ENCODE measurements at regions not wholly inside any gene's neighbourhood (a gene's known extent, or its start where the extent isn't known, plus 50 kb on each side); places are given as distances from the start of the nearest gene placed in this dataset.

DNA sequence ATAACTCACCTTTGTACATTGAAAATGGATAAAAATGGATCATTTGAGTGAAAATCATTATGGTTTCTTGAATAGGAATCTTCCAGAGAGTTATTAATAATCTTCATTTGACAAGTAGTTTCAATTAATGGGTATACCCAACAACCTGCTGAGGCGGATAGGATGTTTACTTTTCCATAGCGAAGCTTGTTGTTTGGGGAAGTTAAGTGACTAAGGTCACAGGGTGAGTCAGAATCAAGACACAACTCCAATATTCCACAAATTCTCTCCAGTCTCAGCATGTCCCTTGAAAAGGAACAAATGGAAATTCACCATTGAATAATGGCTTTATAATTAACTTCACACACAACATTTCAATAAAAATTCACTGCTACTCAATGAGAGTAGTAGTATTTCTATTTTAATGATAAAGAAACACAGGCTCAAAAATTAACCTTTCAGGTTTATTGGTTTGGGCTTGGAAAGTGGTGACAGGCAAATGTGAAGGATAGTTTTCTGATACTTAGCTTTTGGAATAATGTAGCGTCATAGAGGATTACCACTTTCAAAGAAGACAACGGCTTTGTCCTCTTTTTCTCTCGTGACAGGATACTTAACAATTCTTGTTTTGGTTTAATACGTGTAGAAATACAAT is 211.3 kb downstream of the GPD2 start:
- Histone ChIP-seq H3K4me3 (ENCODE audit: low read depth, low read length) (no peak overlapping the region), H3K36me3 (ENCODE audit: control insufficient read depth, insufficient read depth, low read length) (no peaks in the 10 kb centered on the region), H3K4me1 (ENCODE audit: control insufficient read depth, insufficient read depth, low read length) (no peaks in the 10 kb centered on the region), H3K27me3 (ENCODE audit: control insufficient read depth, insufficient read depth, low read length) (no peaks in the 10 kb centered on the region), H3K9ac (ENCODE audit: low read depth, low read length) (no peak overlapping the region), H3K9me3 (ENCODE audit: control insufficient read depth, insufficient read depth, low read length) (no peaks in the 10 kb centered on the region)

- no peaks in the 10 kb centered on the region for H3K27me3 ChIP-seq (ENCODE audit: control insufficient read depth, insufficient read depth, low read length)
- no peaks in the 10 kb centered on the region for H3K4me1 ChIP-seq (ENCODE audit: control insufficient read depth, insufficient read depth, low read length)
- no peak overlapping the region for H3K4me3 ChIP-seq (ENCODE audit: low read depth, low read length)
- H3K36me3 ChIP-seq (ENCODE audit: control insufficient read depth, insufficient read depth, low read length), result no peaks in the 10 kb centered on the region
- no peak overlapping the region for H3K9ac ChIP-seq (ENCODE audit: low read depth, low read length)
- H3K9me3 ChIP-seq (ENCODE audit: control insufficient read depth, insufficient read depth, low read length), result no peaks in the 10 kb centered on the region
Observed at GRCh38 chr2:156648522-156648921, 212.3 kb downstream of the GPD2 start.

- H3K36me3 ChIP-seq (ENCODE audit: control insufficient read depth, insufficient read depth, low read length), result no peaks in the 10 kb centered on the region
Observed at GRCh38 chr2:156649596-156649995, 213.4 kb downstream of the GPD2 start.

GRCh38 chr2:156652691-156653090 is 216.5 kb downstream of the GPD2 start:
- Histone ChIP-seq H3K9me3 (ENCODE audit: control insufficient read depth, insufficient read depth, low read length) (no peaks in the 10 kb centered on the region), H3K27me3 (ENCODE audit: control insufficient read depth, insufficient read depth, low read length) (no peaks in the 10 kb centered on the region), H3K9ac (ENCODE audit: low read depth, low read length) (no peak overlapping the region), H3K4me1 (ENCODE audit: control insufficient read depth, insufficient read depth, low read length) (no peaks in the 10 kb centered on the region), H3K4me3 (ENCODE audit: low read depth, low read length) (no peak overlapping the region), H3K36me3 (ENCODE audit: control insufficient read depth, insufficient read depth, low read length) (no peaks in the 10 kb centered on the region)

More at GRCh38 chr2:156649596-156649995, 213.4 kb downstream of the GPD2 start:
- H3K4me1 ChIP-seq (ENCODE audit: control insufficient read depth, insufficient read depth, low read length), result no peaks in the 10 kb centered on the region
- H3K9ac ChIP-seq (ENCODE audit: low read depth, low read length), result no peak overlapping the region
- H3K4me3 ChIP-seq (ENCODE audit: low read depth, low read length), result no peak overlapping the region
- no peaks in the 10 kb centered on the region for H3K9me3 ChIP-seq (ENCODE audit: control insufficient read depth, insufficient read depth, low read length)
- H3K27me3 ChIP-seq (ENCODE audit: control insufficient read depth, insufficient read depth, low read length), result no peaks in the 10 kb centered on the region

DNA sequence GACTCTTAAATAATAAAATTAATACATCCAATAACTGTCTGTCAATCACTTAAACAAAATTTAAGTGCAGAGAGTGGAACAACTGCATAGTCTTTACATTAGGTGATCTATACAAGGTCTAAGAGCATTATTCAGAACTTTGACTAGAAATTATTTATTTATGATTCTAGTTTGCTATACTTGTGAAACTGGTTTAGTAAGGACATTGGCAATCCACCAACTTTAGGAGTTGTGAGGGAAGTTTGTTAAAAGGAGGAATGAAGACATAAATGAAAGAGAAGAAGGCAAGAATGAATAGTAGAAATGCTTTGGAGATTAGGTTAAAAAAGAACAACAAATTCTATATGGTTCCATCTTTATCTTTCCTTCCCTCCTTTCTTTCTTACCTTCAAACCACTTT is 217.5 kb downstream of the GPD2 start:
- Histone ChIP-seq H3K36me3 (ENCODE audit: control insufficient read depth, insufficient read depth, low read length) (no peaks in the 10 kb centered on the region), H3K4me3 (ENCODE audit: low read depth, low read length) (no peak overlapping the region), H3K27me3 (ENCODE audit: control insufficient read depth, insufficient read depth, low read length) (no peaks in the 10 kb centered on the region), H3K9me3 (ENCODE audit: control insufficient read depth, insufficient read depth, low read length) (no peaks in the 10 kb centered on the region), H3K4me1 (ENCODE audit: control insufficient read depth, insufficient read depth, low read length) (no peaks in the 10 kb centered on the region), H3K9ac (ENCODE audit: low read depth, low read length) (no peak overlapping the region)

DNA sequence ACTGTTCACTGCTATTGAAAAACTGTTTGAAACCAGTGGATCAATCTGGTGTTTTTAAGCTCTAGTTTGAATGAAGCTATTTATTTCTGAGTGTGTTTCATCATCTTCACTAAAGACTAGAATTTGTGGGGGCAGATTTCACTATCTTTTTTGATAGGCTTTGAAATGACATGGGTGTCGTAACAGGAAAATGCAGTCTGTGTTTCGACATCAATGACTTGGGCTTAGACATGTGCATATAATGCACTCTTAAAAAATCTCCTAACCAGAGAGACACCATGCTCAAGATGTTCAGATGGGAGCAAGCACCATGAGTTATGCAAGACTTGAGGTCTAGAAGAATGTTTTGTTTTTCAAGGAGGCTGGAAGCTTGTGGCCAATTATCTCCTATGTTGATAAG is 221.6 kb downstream of the GPD2 start:
- H3K9me3 ChIP-seq (ENCODE audit: control insufficient read depth, insufficient read depth, low read length), result no peaks in the 10 kb centered on the region
- H3K27me3 ChIP-seq (ENCODE audit: control insufficient read depth, insufficient read depth, low read length), result no peaks in the 10 kb centered on the region
- peaks cover 3% of the 10 kb centered on the region for H3K4me1 ChIP-seq (ENCODE audit: control insufficient read depth, insufficient read depth, low read length)
- no peaks in the 10 kb centered on the region for H3K36me3 ChIP-seq (ENCODE audit: control insufficient read depth, insufficient read depth, low read length)
- no peak overlapping the region for H3K9ac ChIP-seq (ENCODE audit: low read depth, low read length)
- no peak overlapping the region for H3K4me3 ChIP-seq (ENCODE audit: low read depth, low read length)

- no peaks in the 10 kb centered on the region for H3K36me3 ChIP-seq (ENCODE audit: control insufficient read depth, insufficient read depth, low read length)
- H3K4me3 ChIP-seq (ENCODE audit: low read depth, low read length), result no peak overlapping the region
- H3K9me3 ChIP-seq (ENCODE audit: control insufficient read depth, insufficient read depth, low read length), result no peaks in the 10 kb centered on the region
- no peak overlapping the region for H3K9ac ChIP-seq (ENCODE audit: low read depth, low read length)
- H3K27me3 ChIP-seq (ENCODE audit: control insufficient read depth, insufficient read depth, low read length), result no peaks in the 10 kb centered on the region
- H3K4me1 ChIP-seq (ENCODE audit: control insufficient read depth, insufficient read depth, low read length), result peaks cover 9% of the 10 kb centered on the region
Observed at GRCh38 chr2:156659694-156660093, 223.5 kb downstream of the GPD2 start.

GRCh38 chr2:156663757-156664409 is 227.7 kb downstream of the GPD2 start:
- Histone ChIP-seq H3K36me3 (ENCODE audit: control insufficient read depth, insufficient read depth, low read length) (no peaks in the 10 kb centered on the region), H3K4me1 (ENCODE audit: control insufficient read depth, insufficient read depth, low read length) (peaks cover 8% of the 10 kb centered on the region), H3K27me3 (ENCODE audit: control insufficient read depth, insufficient read depth, low read length) (no peaks in the 10 kb centered on the region), H3K4me3 (ENCODE audit: low read depth, low read length) (no peak overlapping the region), H3K9ac (ENCODE audit: low read depth, low read length) (no peak overlapping the region), H3K9me3 (ENCODE audit: control insufficient read depth, insufficient read depth, low read length) (no peaks in the 10 kb centered on the region)

DNA sequence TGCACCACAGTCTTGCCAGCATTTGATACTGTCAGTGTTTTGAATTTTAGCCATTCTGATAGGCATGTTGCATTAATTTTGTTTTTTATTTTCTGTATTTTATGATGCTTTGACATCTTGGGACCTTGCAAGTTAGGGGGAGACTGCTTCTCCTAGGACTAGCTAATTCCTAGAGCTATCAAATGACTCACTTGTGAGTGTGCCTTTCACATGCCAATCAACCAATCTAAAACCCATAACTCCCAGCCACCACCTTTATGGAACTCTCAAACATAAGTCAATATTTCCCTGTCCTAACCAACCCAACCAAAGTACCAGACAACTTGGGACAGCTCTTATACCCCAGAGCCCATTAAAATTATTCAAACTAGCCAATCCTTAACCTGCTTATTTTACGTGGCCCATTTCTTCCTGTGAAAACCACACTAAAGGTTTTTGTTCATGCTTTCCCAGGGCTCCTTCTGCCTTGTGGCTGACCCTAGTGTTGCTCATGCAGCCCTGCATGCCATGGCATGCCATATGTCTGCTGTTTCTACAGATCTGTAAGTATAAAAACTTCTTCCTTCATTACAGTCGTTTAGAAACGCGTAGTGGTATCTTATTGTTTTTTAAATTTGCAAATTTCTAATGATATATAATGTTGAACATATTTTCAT is 230.1 kb downstream of the GPD2 start:
- Histone ChIP-seq H3K36me3 (ENCODE audit: control insufficient read depth, insufficient read depth, low read length) (no peaks in the 10 kb centered on the region), H3K4me1 (ENCODE audit: control insufficient read depth, insufficient read depth, low read length) (peaks cover 5% of the 10 kb centered on the region), H3K9ac (ENCODE audit: low read depth, low read length) (no peak overlapping the region), H3K27me3 (ENCODE audit: control insufficient read depth, insufficient read depth, low read length) (no peaks in the 10 kb centered on the region), H3K9me3 (ENCODE audit: control insufficient read depth, insufficient read depth, low read length) (no peaks in the 10 kb centered on the region), H3K4me3 (ENCODE audit: low read depth, low read length) (no peak overlapping the region)

DNA sequence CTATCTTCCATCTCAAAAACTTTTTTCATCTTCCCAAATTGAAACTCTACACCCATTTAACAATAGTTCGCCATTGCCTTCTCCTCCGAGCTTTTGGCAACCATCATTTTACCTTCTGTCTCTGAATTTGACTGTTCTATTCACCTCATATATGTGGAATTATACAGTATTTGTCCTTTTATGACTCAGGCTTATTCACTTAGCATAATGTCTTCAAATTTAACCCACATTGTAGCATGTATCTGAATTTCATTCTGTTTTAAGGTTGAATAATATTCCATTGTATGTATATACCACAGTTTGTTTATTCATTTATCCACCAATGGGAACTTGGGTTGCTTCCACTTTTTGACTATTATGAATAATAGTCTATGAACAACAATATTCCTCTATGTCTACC is 233.9 kb downstream of the GPD2 start:
- no peaks in the 10 kb centered on the region for H3K9me3 ChIP-seq (ENCODE audit: control insufficient read depth, insufficient read depth, low read length)
- peaks cover 8% of the 10 kb centered on the region for H3K4me1 ChIP-seq (ENCODE audit: control insufficient read depth, insufficient read depth, low read length)
- H3K4me3 ChIP-seq (ENCODE audit: low read depth, low read length), result no peak overlapping the region
- H3K27me3 ChIP-seq (ENCODE audit: control insufficient read depth, insufficient read depth, low read length), result no peaks in the 10 kb centered on the region
- H3K9ac ChIP-seq (ENCODE audit: low read depth, low read length), result no peak overlapping the region
- no peaks in the 10 kb centered on the region for H3K36me3 ChIP-seq (ENCODE audit: control insufficient read depth, insufficient read depth, low read length)

DNA sequence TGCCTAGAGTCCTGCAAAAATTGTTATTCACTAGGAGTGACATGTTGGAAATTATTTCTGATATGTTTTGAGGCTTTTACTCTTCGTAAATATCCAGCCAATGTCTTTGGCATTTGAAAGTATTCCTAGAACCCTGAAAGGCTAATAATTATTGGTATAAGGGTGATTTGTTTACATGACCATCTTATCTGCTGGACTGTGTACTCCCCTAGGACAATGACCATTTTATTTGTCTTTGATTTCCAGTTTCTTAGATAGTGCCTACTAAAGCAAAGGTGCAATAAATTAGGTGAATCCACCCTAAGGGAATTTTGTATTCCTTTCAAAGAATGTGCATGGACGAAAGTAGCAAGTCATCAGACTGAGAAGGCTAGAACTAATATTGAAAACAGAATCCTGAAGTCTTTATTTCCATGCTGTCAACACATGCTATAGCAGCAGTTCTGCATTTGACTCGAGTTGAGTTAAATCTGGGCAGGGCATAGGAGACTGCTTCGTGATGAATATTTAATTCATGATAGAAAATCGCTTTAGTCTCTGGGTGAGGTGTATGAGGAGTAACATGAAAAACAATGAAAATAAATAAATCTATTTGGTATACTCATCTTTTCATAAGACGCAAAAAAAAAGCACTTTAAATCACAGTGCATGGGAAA is 235.7 kb downstream of the GPD2 start:
- Histone ChIP-seq H3K4me3 (ENCODE audit: low read depth, low read length) (no peak overlapping the region), H3K9me3 (ENCODE audit: control insufficient read depth, insufficient read depth, low read length) (no peaks in the 10 kb centered on the region), H3K4me1 (ENCODE audit: control insufficient read depth, insufficient read depth, low read length) (peaks cover 8% of the 10 kb centered on the region), H3K9ac (ENCODE audit: low read depth, low read length) (no peak overlapping the region), H3K36me3 (ENCODE audit: control insufficient read depth, insufficient read depth, low read length) (no peaks in the 10 kb centered on the region), H3K27me3 (ENCODE audit: control insufficient read depth, insufficient read depth, low read length) (no peaks in the 10 kb centered on the region)

Data from iPS-15b (cell line).